ENCODE measurements at regions not wholly inside any gene's neighbourhood (a gene's known extent, or its start where the extent isn't known, plus 50 kb on each side); places are given as distances from the start of the nearest gene placed in this dataset.
A peak's percentile ranks its signal among the peaks of the same experiment; 100 is the strongest.

- Histone ChIP-seq H3K9me3 (no peaks in the 10 kb centered on the region), H3K36me3 (no peaks in the 10 kb centered on the region), H3K27me3 (no peaks in the 10 kb centered on the region), H3K4me3 (no peak overlapping the region), H3K9ac (ENCODE audit: low read depth in 2 of 2, low read length in 2 of 2) (no peak overlapping the region), H3K4me1 (no peaks in the 10 kb centered on the region), H3K27ac (no peak overlapping the region)
- intact Hi-C loops (cut with DNase I), result no loop called here
- DNase-seq, result no peak
- TF ChIP-seq, protein P1, sequence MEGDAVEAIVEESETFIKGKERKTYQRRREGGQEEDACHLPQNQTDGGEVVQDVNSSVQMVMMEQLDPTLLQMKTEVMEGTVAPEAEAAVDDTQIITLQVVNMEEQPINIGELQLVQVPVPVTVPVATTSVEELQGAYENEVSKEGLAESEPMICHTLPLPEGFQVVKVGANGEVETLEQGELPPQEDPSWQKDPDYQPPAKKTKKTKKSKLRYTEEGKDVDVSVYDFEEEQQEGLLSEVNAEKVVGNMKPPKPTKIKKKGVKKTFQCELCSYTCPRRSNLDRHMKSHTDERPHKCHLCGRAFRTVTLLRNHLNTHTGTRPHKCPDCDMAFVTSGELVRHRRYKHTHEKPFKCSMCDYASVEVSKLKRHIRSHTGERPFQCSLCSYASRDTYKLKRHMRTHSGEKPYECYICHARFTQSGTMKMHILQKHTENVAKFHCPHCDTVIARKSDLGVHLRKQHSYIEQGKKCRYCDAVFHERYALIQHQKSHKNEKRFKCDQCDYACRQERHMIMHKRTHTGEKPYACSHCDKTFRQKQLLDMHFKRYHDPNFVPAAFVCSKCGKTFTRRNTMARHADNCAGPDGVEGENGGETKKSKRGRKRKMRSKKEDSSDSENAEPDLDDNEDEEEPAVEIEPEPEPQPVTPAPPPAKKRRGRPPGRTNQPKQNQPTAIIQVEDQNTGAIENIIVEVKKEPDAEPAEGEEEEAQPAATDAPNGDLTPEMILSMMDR (IDR thresholded peaks at IDR 0.05), result no peak
Observed at GRCh38 chr13:32894589-32895001, 121.6 kb upstream of the KL start.

DNA sequence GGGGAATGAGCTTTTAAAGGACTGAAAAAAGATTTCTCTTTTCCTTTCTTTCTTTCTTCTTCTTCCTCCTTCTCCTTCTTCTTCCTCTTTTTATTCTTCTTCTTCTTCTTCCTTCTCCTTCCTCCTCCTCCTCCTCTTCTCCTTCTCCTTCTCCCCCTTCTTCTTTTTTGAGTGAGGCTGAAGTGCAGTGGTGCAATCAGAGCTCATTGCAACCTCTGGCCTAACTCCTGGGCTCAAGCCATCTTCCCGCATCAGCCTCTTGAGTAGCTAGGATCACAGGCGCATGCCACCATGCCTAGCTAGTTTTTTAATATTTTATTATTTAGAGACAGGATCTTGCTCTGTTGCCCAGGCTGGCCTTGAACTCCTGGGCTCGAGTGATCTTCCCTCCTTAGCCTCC is 120.9 kb upstream of the KL start:
- DNase-seq, result no peak
- TF ChIP-seq, protein P1 (IDR thresholded peaks at IDR 0.05), result no peak
- no peak overlapping the region for H3K9ac ChIP-seq (ENCODE audit: low read depth in 2 of 2, low read length in 2 of 2)
- H3K9me3 ChIP-seq, result no peaks in the 10 kb centered on the region
- H3K27me3 ChIP-seq, result no peaks in the 10 kb centered on the region
- H3K4me1 ChIP-seq, result no peaks in the 10 kb centered on the region
- intact Hi-C loops (cut with DNase I), result no loop called here
- no peak overlapping the region for H3K4me3 ChIP-seq
- no peak overlapping the region for H3K27ac ChIP-seq
- no peaks in the 10 kb centered on the region for H3K36me3 ChIP-seq

GRCh38 chr13:32897296-32897695 is 118.9 kb upstream of the KL start:
- Histone ChIP-seq H3K4me1 (no peaks in the 10 kb centered on the region), H3K9ac (ENCODE audit: low read depth in 2 of 2, low read length in 2 of 2) (no peak overlapping the region), H3K27ac (no peak overlapping the region), H3K27me3 (no peaks in the 10 kb centered on the region), H3K36me3 (no peaks in the 10 kb centered on the region), H3K9me3 (no peaks in the 10 kb centered on the region), H3K4me3 (no peak overlapping the region)
- TF ChIP-seq, protein P1 (IDR thresholded peaks at IDR 0.05), result no peak
- intact Hi-C loops (cut with DNase I), result no loop called here
- DNase-seq, result no peak

GRCh38 chr13:32902029-32902780 is 114.0 kb upstream of the KL start:
- no peaks in the 10 kb centered on the region for H3K27me3 ChIP-seq
- no peaks in the 10 kb centered on the region for H3K36me3 ChIP-seq
- no peaks in the 10 kb centered on the region for H3K9me3 ChIP-seq
- H3K4me3 ChIP-seq, result no peak overlapping the region
- intact Hi-C loops (cut with DNase I), result loop anchor here (10.0 kb wide), 1 partner anchor 307 kb away; no protein-coding TSS in a partner anchor
- no peak for DNase-seq
- TF ChIP-seq, protein P1 (IDR thresholded peaks at IDR 0.05), result no peak
- no peak overlapping the region for H3K9ac ChIP-seq (ENCODE audit: low read depth in 2 of 2, low read length in 2 of 2)
- H3K27ac ChIP-seq, result peak overlapping the region; percentile 27
- H3K4me1 ChIP-seq, result peaks cover 3% of the 10 kb centered on the region

GRCh38 chr13:32902874-32903273 is 113.3 kb upstream of the KL start:
- Histone ChIP-seq H3K9me3 (no peaks in the 10 kb centered on the region), H3K9ac (ENCODE audit: low read depth in 2 of 2, low read length in 2 of 2) (no peak overlapping the region), H3K4me1 (peaks cover 3% of the 10 kb centered on the region), H3K27me3 (no peaks in the 10 kb centered on the region), H3K4me3 (no peak overlapping the region), H3K27ac (peak overlapping the region; percentile 27), H3K36me3 (no peaks in the 10 kb centered on the region)
- intact Hi-C loops (cut with DNase I), result loop anchor here (10.0 kb wide), 1 partner anchor 308 kb away; no protein-coding TSS in a partner anchor
- TF ChIP-seq, protein P1 (IDR thresholded peaks at IDR 0.05), result no peak
- peak; percentile 59 for DNase-seq

All from colonic mucosa (tissue), 4 donors.